Right forelimb (tissue), 1 donor: ENCODE measurements at regions not wholly inside any gene's neighbourhood (a gene's known extent, or its start where the extent isn't known, plus 50 kb on each side); places are given as distances from the start of the nearest gene placed in this dataset.
"Not testable (repeated sequence)": the region's sequence is repeated elsewhere in the genome, so short reads cannot be mapped to it uniquely, and the experiment has no call there.

Experiments
- DNase-seq: peaks from one replicate; pipeline ENCODE4 v3.0.0-alpha.2; 2018

DNA sequence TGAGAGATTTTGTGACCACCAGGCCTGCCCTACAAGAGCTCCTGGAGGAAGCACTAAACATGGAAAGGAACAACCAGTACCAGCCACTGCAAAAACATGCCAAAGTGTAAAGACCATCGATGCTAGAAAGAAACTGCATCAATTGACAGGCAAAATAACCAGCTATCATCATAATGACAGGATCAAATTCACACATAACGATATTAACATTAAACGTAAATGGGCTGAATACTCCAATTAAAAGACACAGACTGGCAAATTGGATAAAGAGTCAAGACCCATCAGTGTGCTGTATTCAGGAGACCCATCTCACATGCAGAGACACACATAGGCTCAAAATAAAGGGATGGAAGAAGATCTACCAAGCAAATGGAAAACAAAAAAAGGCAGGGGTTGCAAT, 182.4 kb downstream of the PRELID2 start:
- DNase-seq: not testable (repeated sequence)

DNA sequence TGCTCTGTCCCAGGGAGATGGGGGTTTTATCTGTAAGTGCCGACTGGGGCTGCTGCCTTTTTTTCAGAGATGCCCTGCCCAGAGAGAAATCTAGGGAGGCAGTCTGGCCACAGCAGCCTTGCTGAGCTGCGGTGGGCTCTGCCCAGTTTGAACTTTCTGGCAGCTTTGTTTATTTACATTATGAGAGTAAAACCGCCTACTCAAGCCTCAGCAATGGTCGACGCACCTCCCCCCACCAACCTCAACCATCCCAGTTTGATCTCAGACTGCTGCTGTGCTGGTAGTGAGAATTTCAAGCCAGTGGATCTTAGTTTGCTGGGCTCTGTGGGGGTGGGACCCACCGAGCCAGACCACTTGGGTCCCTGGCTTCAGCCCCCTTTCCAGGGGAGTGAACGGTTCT, 188.0 kb downstream of the PRELID2 start:
- DNase-seq: not testable (repeated sequence)

DNA sequence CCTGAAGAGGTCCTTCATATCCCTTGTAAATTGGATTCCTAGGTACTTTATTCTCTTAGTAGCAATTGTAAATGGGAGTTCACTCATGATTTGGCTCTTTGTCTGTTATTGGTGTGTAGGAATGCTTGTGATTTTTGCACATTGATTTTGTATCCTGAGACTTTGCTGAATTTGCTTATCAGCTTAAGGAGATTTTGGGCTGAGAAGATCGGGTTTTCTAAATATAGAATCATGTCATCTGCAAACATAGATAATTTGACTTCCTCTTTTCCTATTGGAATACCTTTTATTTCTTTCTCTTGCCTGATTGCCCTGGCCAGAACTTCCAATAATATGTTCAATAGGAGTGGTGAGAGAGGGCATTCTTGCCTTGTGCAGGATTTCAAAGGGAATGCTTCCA, 191.9 kb downstream of the PRELID2 start:
- not testable (repeated sequence) for DNase-seq

DNA sequence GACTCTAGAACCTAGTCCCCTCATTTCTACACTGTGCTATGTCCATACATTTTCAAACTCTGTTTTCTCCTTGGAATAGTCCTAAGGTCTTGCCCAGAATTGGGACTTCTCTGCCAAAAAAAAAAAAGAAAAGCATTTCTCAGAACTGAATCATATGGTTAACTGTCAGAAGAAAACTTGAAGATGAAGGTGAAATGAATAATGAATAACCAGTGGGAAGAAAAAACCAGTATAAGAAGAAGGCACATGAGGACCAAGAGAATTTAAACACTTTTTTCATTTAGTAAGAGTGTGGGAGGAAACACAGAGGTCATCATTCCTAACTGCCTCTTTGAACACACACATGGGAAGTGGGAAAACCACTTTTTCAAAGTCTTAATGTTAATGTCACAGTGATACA, 197.7 kb downstream of the PRELID2 start:
- DNase-seq: no peak

DNA sequence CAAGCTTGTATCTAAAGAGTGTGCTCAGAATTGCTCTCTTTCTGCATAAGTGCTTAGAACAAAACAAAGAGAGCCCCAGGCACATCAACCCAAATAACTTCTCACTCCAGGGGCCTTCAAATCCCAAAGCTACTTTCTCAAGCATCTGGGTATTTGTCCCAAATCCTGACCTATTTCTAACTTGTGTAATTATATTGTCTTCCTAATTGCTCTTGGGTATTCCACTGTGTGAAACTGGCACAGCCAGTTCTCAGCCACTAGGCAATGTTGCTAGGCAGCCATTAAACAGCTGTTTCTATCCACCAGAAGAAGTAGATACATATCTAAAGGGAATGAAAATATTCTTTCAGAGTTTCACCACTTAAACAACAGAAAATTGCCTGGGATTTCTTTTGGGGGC, 198.8 kb downstream of the PRELID2 start:
- no peak for DNase-seq

DNA sequence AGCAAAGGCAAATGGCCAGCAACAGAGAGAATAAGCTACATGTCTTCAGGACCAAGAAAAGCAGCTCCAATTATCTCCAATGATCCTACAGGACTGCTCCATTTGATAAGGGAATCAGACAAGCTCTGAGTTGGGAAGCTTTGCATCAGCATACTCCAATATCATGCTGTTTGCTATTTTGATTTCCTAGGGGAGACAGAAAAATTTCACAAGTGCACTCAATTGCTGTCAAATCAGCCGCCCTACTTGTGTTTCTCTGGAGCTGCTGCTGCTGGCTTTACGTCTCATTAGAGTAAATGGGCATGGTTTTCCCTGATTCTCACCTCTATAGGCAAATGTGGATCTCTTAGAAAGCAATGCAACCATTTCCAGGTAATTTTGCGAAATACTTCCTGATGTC, 201.7 kb downstream of the PRELID2 start:
- no peak for DNase-seq

DNA sequence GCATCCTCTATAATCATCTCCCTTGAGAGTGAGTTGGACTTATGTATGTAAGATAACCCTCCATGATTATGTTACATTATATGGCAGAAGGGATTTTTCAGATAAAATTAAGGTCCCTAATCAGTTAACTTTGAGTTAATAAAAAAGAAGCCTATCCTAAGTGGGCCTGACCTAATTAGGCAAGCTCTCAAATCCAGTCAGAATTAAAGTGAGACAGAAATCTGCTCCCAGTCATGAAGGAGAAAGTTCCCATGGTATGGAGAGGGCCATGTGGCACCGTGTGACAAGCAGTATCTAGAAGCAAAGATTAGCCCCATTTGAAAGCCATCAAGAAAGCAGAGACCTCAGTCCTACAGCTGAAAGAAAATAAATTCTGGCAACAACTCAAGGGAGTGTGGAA, 202.4 kb downstream of the PRELID2 start:
- DNase-seq: no peak

DNA sequence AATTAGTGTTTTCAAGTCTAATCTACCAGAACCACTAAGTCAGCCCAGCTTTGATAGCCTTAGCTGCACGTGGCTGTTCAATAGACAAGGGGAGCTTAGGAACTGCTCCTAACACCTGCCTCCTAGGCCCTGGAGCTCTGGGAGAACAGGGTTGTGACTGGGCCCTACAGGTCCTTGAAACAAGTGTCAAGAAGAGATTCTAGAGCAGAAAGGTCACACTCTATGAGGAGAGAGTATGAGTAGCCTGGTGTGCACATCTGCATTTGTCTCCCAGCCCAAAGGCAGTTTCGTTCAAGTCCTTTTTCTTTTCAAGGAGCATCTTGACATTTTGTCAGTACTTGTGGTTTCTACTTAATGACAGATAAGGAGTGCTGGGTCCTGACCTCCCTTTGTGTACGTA, 206.1 kb downstream of the PRELID2 start:
- DNase-seq: no peak

DNA sequence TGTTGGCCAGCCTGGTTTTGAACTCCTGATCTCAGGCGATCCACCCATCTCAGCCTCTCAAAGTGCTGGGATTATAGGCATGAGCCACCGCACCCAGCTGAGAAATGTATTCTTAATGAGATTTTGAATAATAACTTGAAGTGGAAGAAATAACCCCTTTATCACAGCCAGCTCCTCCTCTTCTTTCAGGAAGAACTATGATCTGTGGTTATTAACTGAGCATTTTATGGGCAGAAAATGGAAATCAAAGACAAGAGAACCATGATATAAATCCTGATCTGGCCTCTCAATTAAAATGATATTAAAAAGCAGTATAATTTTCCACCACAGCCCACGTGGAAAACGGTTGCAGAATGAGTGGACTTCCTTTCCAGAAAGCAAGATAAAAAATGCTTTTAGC, 206.6 kb downstream of the PRELID2 start:
- DNase-seq: no peak

DNA sequence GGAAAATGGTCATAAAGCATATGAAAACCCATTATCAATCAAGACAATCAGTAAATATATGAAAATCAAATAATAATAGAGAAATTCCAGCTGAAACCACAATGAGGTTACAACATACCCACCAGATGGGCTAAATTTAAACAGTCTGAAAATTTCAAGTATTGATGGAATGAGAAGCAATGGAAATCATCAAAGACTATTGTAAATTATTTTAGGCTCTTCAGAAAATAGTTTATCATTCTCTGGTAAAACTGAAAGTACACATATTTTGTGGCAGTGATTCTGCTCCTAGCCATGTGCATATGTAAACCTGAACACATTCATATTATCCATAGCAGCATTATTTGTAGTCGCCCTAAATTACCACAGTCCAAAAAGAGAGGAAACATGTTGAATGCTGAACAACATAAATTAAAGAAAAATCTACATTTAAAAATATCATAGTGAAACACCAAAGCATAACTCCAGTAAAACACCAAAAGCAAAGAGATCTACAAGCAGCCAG, 215.3 kb downstream of the PRELID2 start:
- DNase-seq: no peak

DNA sequence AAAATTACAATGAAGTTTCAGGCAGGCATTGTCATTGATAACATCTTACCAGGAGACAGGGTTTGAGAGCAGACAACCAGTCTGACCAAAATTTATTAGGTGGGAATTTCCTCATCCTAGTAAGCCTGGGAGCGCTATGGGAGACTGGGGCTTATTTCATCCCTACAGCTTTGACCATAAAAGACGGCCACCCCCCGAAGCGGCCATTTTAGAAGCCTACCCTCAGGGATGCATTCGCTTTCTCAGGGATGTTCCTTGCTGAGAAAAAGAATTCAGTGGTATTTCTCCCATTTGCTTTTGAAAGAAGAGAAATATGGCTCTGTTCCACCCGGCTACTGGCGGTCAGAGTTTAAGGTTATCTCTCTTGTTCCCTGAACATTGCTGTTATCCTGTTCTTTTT, 218.4 kb downstream of the PRELID2 start:
- not testable (repeated sequence) for DNase-seq

DNA sequence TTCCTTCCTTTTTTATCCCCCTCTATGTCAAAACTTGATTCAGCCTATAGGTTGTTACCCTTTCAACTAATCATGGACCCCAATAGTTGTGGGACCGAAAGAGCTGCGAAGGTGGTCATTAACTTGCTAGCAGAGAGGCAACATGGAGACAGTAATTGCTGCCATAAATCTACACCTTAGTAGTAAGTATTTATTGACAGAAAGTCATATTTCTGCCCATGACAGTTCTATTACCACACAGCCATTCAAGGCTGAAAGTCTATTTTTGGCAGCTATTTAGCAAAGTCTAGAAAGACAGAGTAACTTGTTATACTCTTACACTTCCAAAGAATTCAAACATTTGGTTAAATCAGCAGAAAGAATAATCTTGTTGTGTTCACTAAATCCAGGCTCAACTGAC, 236.2 kb downstream of the PRELID2 start:
- no peak for DNase-seq

DNA sequence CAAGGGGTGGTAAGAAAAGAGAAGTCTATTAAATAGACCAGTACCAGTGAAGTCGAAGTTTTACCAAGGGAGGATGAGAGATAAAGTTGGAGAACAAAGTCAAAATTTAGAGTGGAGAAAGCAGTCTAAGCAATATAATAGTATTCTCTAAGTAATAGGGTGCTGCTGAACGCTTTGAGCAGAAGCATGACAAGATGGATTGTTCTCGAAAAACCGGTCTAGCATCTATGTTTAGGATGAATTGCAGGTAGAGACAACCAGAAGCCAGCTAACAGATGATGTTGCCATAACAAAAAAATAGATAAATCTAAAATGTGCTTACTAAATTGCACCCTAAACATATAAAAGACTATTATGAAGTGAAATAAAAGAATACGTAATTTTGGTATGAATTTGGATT, 237.0 kb downstream of the PRELID2 start:
- DNase-seq: no peak

DNA sequence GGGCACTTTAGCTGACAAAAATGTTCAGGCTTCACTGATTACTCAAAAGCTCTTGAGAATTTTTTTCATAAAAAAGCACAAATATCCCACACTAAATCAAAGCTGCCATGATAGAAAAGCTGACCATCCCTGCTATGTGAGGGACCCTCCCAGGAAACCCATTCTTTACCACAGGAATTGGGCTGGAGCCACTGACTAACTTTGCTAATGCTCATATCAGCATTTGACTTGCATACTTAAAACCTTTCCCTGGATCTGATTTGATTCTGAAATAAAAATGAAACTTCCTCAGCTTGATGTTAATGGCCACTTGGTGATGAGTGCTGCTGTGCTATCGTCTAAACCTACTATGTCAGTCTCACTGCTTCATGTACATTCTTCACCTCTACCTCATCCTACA, 243.6 kb downstream of the PRELID2 start:
- DNase-seq: no peak

DNA sequence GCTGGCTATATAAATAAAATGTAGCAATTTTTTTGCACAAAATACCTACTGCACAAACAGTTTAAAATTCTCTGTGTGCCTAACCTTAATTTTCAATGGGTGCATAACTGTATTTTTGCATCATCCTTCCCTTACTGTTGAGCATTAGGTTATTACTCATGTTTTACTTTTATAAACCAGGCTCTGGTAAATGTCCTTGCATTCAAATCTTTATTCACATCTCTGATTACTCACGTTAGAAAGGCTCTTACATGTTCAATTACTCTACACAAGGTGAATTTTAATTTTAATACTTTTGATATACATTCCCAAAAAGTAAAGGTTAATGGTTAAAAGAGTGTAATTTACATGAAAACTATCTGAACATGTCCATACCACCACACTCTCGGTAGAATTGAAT, 246.1 kb downstream of the PRELID2 start:
- no peak for DNase-seq

DNA sequence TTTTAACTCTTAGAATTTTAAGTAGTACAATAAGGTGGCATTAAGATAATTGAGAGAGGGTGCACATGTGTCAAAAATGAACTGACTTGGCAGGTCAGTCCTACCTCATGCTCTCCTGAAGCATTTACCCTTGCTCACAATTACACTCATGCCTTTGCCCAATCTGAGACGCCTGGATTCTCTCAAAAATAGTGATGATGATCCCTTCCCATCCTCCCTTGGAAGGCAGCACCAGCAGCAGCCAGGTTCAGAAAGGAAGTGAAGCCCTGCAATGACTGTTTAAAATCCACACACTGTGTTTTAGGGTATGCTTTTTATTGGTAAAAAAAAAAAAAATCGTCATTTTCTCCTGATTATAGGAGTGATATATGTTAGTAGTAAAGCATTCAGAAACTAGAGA, 246.6 kb downstream of the PRELID2 start:
- no peak for DNase-seq

DNA sequence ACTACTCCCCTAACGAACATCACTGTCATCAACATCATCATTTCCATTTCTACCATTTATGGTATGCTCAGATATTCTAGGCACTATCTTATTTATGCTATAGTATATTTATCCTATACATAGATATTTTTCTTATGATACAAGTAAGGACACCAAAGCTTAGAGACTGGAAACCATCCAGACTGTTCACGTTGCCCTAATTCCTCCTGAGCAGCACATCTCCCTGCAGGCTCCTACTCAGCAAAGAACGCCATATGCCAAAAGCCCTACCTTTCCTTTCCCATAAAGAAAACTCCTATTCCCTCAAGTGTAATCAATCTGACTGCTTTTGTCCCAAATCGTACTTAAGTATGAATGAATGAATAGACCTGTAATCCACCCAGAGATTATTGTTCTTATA, 247.0 kb downstream of the PRELID2 start:
- no peak for DNase-seq

DNA sequence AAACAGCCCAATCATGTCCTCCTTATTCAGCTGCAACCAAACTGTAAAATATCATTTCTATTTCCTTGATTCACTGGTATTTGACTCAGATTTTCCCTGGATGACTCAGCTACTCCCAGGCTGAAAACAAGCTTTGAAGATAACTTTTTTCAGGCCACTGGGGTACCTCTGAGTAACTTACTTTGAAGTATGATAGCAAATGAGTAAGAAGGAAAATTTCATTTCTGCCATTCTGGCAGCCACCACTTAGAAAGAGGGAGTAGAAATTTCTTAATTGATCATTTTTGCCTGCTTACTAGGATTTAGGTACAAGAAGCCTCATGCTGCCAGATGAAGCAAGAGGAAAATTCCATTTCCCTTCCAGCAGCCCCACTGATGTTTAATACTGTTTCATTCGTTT, 247.4 kb downstream of the PRELID2 start:
- DNase-seq: no peak

DNA sequence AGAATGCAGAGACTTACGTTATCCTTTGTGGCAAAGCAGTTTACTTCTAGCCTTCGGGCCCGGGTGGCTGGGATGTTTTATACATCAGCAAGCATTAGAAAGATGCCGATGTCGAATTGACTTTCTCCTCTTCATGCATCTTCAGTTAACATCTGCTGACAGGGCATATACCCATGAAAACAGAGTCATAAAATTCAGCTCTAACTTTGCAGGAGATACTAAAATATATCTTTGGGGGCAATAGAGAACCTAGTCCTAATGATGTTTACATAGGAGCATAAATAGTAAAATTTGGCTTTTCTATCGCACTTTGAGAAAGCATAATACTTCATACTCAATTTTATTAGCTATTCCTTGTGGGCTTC, 247.9 kb downstream of the PRELID2 start:
- DNase-seq: no peak

DNA sequence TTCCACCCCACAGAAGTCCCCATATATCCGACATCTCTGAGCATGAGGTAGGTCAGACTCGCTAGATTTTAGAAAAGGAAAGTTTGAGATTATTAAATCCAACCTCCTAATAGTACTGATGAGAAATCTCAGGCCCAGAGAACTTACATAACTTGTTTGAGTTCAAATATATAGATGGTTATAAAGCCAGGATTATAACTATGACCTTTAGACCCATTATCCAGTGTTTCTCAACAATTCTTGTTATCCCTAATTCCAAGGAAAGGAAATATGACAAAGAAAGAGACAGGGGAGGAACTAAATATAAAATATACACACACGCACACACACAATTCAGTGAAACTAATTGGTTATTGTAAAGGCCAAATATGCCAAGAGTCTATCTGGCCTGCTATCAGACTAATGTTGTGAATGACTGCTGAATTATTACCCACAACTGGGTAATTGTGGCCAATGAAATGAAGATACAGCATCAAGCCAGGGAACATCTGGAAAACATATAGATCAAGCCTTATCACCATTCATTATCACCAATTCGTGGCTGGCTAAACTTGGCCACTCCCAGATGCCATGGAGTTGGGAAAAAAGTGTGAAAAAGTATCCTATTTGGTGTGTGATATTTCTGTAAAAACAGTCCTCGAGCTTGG, 248.4 kb downstream of the PRELID2 start:
- DNase-seq: no peak

DNA sequence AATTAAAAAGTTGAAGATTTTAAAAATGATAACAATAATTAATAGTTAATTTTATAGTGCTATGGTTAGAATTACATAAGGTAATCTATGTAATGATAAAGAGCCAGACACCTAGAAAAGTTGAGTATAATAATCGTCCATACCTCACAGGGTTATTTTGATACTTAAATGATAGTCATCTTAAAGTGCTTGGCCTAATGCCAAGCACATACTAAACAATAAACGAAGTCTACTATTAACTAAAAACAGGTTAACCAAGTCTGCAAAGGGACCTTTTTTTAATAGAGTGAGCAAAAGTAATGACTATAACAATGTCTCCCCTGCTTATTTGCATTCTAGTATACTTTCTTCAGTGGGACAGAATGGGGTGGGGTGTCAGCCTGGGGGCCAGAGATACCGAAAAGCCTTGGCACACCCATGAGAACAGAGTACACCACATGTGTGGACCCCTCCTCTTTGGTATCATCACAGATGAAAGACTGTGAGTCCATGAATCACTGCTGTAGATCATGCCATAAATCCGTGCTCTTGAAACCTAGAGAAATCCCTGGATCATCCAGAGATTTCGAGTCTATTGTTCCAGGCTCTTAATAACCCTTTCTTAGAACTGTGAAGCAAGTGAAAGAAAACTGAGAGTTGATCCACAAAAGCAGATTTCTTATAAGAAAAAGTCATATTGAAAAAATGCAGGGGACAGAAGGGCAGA, 249.5 kb downstream of the PRELID2 start:
- no peak for DNase-seq

DNA sequence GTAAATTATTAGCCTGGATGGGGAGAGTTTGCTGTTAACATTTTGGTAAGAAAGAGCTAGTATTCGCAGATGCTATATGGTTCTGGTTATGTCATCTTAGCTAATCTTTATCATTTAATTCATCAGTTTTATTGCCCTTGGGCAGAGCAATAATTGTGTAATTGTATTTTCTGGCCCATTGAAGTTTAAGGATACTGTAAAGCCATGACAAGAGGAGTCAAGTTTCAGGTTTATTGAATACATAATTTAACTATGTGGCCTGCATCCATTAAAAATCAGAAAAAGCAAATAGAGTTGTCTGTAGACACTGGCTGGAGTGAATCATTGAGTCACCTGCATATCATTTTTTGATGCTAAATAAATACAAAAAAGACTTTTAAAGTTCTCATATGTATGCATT, 255.8 kb downstream of the PRELID2 start:
- DNase-seq: no peak

DNA sequence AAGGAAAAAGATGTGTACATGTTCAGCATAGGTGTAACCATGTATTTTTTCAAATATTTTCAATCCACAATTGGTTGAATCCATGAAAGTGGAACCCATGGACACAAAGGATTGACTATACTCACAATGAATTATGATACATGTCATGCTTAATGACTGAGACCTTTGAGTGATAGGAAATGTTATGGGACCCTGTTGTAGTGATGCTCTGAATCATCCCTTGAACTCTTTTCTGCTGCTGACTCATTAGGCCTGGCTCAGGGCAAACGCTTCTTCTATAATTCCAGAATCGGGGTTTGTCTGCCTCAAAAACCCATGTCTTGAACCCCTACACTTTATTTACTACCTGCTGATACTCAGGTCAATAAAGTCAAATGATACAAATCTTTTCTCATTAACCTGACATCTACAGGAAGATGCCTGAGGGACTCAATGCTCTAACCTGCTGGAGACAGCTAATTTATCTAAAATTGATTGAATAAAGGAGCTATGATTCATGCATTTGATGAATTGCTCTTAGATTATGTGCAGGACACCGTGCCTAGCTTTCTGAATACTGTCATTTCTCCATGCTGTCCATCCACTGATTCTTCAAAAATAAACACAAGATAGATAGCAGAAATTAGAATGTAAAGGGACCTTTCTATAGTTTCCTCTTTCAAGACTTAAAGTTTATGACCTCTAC, 260.1 kb downstream of the PRELID2 start:
- no peak for DNase-seq

DNA sequence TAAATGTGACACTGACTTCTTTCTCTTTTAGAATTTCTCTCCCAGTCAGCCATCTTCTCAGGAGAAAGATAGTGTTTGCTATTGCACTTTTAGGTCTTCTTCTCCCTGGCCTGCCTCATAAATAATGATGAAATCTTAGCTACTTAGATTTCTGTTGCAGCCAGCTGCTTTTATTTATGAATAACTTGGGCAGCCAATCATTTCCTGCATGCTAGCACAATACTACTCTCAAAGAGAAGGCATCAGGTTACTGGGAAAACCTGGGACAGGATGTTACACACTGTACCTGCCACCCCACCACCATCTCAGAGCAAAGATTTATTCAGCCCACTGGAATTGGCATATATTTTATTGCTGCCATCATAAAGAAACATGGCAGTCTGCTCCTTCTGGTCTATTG, 266.6 kb downstream of the PRELID2 start:
- no peak for DNase-seq
